Smooth muscle cell (in vitro differentiated cells): ENCODE measurements at regions not wholly inside any gene's neighbourhood (a gene's known extent, or its start where the extent isn't known, plus 50 kb on each side); places are given as distances from the start of the nearest gene placed in this dataset.

Experiments
- DNase-seq: peaks from one replicate; lab custom pipeline; 2025; ENCODE audit not compliant: unreplicated experiment; lab: John Stamatoyannopoulos, UW
- H2AFZ ChIP-seq: fragments of 200-600 bp; sonication (generic); 2 replicates; pipeline ENCODE4 v1.6.0; 2016; ENCODE audit warnings: antibody characterized with exemption, low read depth, mild to moderate bottlenecking
- H3F3A ChIP-seq: fragments of 200-600 bp; sonication (generic); 2 replicates; pipeline ENCODE4 v1.6.0; 2017; ENCODE audit warnings: antibody characterized with exemption, low read depth
- H3K27ac ChIP-seq: fragments of 200-600 bp; sonication (generic); 2 replicates; pipeline ENCODE4 v1.5.1; 2016; ENCODE audit warnings: low read depth, mild to moderate bottlenecking
- H3K27me3 ChIP-seq: fragments of 200-600 bp; sonication (generic); 2 replicates; pipeline ENCODE4 v1.6.1; 2016; ENCODE audit warnings: low read depth, mild to moderate bottlenecking
- H3K36me3 ChIP-seq: fragments of 200-600 bp; sonication (generic); 2 replicates; pipeline ENCODE4 v1.5.1; 2016; ENCODE audit warnings: low read depth
- H3K4me1 ChIP-seq: fragments of 200-600 bp; sonication (generic); 2 replicates; pipeline ENCODE4 v1.5.1; 2016; ENCODE audit warnings: low read depth
- H3K4me2 ChIP-seq: fragments of 200-600 bp; sonication (generic); 2 replicates; pipeline ENCODE4 v1.6.0; 2016; ENCODE audit warnings: mild to moderate bottlenecking
- H3K4me3 ChIP-seq: fragments of 200-600 bp; sonication (generic); 2 replicates; pipeline ENCODE4 v1.5.1; 2016; ENCODE audit warnings: mild to moderate bottlenecking
- H3K79me2 ChIP-seq: fragments of 200-600 bp; sonication (generic); 2 replicates; pipeline ENCODE4 v1.6.0; 2016; ENCODE audit warnings: low read depth, mild to moderate bottlenecking
- H3K9ac ChIP-seq: fragments of 200-600 bp; sonication (generic); 2 replicates; pipeline ENCODE4 v1.6.0; 2016; ENCODE audit warnings: low read depth
- H3K9me3 ChIP-seq: fragments of 200-600 bp; sonication (generic); replicated peaks from 2 replicates; pipeline ENCODE4 v1.5.1; 2016; ENCODE audit warnings: low read depth
- H4K20me1 ChIP-seq: fragments of 200-600 bp; sonication (generic); 2 replicates; pipeline ENCODE4 v1.6.0; 2016; ENCODE audit warnings: low read depth
- WGBS: methylation state at CpG from one replicate; pipeline ENCODE4 v1.1.7; 2016; ENCODE audit warnings: low lambda C conversion rate; 5-methylcytosine and 5-hydroxymethylcytosine counted together
- TF ChIP-seq, protein P1 (sequence below): fragments of 200-600 bp; sonication (generic); IDR thresholded peaks from 2 replicates; pipeline ENCODE4 v1.5.1; 2017; ENCODE audit warnings: borderline replicate concordance, mild to moderate bottlenecking, antibody characterized with exemption; ENCODE audit not compliant: insufficient read depth, poor library complexity, severe bottlenecking

DNA sequence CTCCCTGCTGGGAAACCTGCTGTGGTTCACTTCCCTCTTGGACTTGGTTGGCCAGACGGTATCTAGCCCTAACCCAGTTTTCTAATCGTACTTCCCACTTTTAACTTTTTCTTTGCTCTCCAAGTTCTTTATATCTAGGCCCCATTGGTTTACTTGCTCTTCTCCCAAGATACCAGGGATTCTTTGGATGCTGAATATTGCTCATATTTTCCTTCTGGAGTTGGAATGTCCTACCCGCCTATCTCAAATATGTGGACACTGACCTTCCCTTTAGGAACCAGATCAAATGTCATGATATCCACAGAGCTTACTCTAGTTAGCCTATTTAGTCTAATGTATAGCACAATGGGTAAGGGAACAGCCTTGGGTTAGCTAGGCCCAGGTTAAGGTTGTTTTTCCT is 228.6 kb downstream of the DACT1 start:
- peaks cover 24% of the 10 kb centered on the region for H3K4me1 ChIP-seq
- H3K36me3 ChIP-seq = no peaks in the 10 kb centered on the region
- no peaks in the 10 kb centered on the region for H3K9me3 ChIP-seq
- 84% methylated on average over 3 of the region's 3 CpGs for WGBS
- no peaks in the 10 kb centered on the region for H3K27me3 ChIP-seq
- no peak overlapping the region for H2AFZ ChIP-seq
- no peak overlapping the region for H3K4me3 ChIP-seq
- H4K20me1 ChIP-seq = no peaks in the 10 kb centered on the region
- peaks cover 15% of the 10 kb centered on the region for H3F3A ChIP-seq
- DNase-seq = no peak
- H3K4me2 ChIP-seq = peak overlapping the region; percentile 47
- TF ChIP-seq, protein P1, sequence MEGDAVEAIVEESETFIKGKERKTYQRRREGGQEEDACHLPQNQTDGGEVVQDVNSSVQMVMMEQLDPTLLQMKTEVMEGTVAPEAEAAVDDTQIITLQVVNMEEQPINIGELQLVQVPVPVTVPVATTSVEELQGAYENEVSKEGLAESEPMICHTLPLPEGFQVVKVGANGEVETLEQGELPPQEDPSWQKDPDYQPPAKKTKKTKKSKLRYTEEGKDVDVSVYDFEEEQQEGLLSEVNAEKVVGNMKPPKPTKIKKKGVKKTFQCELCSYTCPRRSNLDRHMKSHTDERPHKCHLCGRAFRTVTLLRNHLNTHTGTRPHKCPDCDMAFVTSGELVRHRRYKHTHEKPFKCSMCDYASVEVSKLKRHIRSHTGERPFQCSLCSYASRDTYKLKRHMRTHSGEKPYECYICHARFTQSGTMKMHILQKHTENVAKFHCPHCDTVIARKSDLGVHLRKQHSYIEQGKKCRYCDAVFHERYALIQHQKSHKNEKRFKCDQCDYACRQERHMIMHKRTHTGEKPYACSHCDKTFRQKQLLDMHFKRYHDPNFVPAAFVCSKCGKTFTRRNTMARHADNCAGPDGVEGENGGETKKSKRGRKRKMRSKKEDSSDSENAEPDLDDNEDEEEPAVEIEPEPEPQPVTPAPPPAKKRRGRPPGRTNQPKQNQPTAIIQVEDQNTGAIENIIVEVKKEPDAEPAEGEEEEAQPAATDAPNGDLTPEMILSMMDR = no peak
- H3K9ac ChIP-seq = peak overlapping the region; percentile 27
- H3K27ac ChIP-seq = peak overlapping the region; percentile 90
- no peaks in the 10 kb centered on the region for H3K79me2 ChIP-seq

DNA sequence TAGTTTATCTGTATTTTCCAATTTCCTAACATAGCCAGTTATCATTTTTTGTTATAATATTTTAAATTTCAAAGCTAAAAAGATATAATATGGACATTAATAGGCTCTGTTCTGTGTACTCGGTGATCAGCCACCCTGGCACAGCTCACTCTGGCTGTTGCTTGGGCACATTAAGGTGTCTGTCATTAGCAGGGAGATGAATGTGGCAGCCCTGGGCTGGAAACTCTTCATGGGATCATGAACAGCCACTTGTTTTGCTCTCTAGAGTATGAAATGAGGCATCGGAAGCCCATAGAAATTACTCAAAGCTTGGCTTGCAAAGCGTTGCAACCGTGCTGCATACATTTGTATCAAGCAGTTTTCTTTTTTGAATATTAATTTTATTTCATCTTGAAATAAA is 233.2 kb downstream of the DACT1 start:
- Histone ChIP-seq H3K79me2 (no peaks in the 10 kb centered on the region), H3K4me3 (no peak overlapping the region), H3K4me1 (no peaks in the 10 kb centered on the region), H3K4me2 (no peak overlapping the region), H3K36me3 (no peaks in the 10 kb centered on the region), H3F3A (peaks cover 3% of the 10 kb centered on the region), H3K27ac (no peak overlapping the region), H3K9me3 (no peaks in the 10 kb centered on the region), H2AFZ (no peak overlapping the region), H4K20me1 (no peaks in the 10 kb centered on the region), H3K9ac (no peak overlapping the region), H3K27me3 (no peaks in the 10 kb centered on the region)
- WGBS = 100% methylated on average over 4 of the region's 4 CpGs
- no peak for DNase-seq
- TF ChIP-seq, protein P1 = no peak

DNA sequence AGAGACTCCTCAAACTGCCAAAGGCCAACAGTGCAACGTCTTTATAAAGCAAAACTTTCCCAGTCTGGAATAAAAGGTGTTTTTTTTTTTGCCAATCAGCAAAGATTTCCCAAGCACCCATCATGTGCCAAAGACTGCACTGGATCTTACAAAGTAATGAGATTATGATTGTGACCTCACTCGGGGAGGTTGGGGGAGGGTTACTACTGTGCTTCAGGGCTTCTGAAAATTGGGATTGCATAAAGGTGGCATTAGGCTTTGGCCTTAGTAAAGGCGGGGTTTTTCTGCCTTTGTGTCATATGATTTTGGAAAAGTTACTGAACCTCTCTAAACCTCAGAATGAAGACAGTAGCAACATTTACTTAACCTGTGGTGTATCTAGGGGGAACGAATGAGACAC is 233.8 kb downstream of the DACT1 start:
- DNase-seq = no peak
- Histone ChIP-seq H3K79me2 (no peaks in the 10 kb centered on the region), H3K4me2 (no peak overlapping the region), H3K27ac (no peak overlapping the region), H3K4me3 (no peak overlapping the region), H3F3A (no peaks in the 10 kb centered on the region), H2AFZ (no peak overlapping the region), H3K27me3 (no peaks in the 10 kb centered on the region), H3K9me3 (no peaks in the 10 kb centered on the region), H3K36me3 (no peaks in the 10 kb centered on the region), H3K4me1 (no peaks in the 10 kb centered on the region), H4K20me1 (no peaks in the 10 kb centered on the region), H3K9ac (no peak overlapping the region)
- 87% methylated on average over 4 of the region's 4 CpGs for WGBS
- TF ChIP-seq, protein P1 = no peak

DNA sequence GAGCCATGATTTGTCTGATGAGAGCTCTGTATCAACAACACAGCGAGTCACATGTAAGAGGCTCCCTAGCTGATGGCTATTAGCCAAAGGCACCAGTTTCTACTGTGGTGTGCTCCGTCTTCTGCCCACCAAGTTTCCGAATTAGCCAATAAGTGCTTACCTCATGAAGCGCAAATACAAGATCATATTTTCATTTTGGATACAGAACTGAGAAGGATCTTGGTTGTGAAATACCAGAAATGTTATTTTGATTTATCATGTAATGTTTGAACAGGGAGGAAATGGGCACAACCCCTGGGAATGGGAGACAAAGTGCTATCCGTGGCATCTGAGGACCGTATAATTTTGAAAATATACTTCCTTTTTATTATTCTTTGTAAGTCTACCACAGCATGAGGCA is 234.3 kb downstream of the DACT1 start:
- no peak overlapping the region for H3K4me3 ChIP-seq
- no peak overlapping the region for H3K27ac ChIP-seq
- no peaks in the 10 kb centered on the region for H3K36me3 ChIP-seq
- no peaks in the 10 kb centered on the region for H3K9me3 ChIP-seq
- H3F3A ChIP-seq = no peaks in the 10 kb centered on the region
- no peak for DNase-seq
- 93% methylated on average over 6 of the region's 6 CpGs for WGBS
- H3K9ac ChIP-seq = no peak overlapping the region
- no peak overlapping the region for H2AFZ ChIP-seq
- TF ChIP-seq, protein P1 = no peak
- H3K4me2 ChIP-seq = no peak overlapping the region
- H4K20me1 ChIP-seq = no peaks in the 10 kb centered on the region
- no peaks in the 10 kb centered on the region for H3K27me3 ChIP-seq
- no peaks in the 10 kb centered on the region for H3K4me1 ChIP-seq
- H3K79me2 ChIP-seq = no peaks in the 10 kb centered on the region
